ENCODE measurements at regions not wholly inside any gene's neighbourhood (a gene's known extent, or its start where the extent isn't known, plus 50 kb on each side); places are given as distances from the start of the nearest gene placed in this dataset.

DNA sequence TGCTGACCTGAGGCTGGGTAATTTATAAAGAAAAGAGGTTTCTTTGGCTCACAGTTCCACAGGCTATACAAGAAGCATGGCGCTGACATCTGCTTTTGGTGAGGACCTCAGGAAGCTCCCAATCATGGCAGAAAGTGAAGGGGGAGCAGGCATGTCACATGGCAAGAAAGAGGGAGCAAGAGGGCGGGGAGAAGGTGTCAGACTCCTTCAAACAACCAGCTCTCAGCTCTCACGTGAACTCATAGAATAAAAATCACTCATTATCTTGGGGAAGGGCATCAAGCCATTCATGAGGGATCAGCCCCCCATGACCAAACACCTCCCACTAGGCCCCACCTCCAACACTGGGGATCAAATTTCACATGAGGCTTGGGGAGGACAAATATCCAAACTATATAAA, 266.8 kb downstream of the RHOU start:
- no peaks in the 10 kb centered on the region for H3K27me3 ChIP-seq
- peaks cover 17% of the 10 kb centered on the region; the same call in 1 of the 2 replicates for H3K4me1 ChIP-seq
- no peak for DNase-seq
- no peaks in the 10 kb centered on the region for H3K9me3 ChIP-seq
- no peaks in the 10 kb centered on the region for H3K36me3 ChIP-seq
- H3K4me3 ChIP-seq (ENCODE audit: low read depth, low read length): no peak overlapping the region
- TF ChIP-seq, protein P1, sequence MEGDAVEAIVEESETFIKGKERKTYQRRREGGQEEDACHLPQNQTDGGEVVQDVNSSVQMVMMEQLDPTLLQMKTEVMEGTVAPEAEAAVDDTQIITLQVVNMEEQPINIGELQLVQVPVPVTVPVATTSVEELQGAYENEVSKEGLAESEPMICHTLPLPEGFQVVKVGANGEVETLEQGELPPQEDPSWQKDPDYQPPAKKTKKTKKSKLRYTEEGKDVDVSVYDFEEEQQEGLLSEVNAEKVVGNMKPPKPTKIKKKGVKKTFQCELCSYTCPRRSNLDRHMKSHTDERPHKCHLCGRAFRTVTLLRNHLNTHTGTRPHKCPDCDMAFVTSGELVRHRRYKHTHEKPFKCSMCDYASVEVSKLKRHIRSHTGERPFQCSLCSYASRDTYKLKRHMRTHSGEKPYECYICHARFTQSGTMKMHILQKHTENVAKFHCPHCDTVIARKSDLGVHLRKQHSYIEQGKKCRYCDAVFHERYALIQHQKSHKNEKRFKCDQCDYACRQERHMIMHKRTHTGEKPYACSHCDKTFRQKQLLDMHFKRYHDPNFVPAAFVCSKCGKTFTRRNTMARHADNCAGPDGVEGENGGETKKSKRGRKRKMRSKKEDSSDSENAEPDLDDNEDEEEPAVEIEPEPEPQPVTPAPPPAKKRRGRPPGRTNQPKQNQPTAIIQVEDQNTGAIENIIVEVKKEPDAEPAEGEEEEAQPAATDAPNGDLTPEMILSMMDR (IDR thresholded peaks at IDR 0.05; ENCODE audit: low read depth, low read length): no peak

DNA sequence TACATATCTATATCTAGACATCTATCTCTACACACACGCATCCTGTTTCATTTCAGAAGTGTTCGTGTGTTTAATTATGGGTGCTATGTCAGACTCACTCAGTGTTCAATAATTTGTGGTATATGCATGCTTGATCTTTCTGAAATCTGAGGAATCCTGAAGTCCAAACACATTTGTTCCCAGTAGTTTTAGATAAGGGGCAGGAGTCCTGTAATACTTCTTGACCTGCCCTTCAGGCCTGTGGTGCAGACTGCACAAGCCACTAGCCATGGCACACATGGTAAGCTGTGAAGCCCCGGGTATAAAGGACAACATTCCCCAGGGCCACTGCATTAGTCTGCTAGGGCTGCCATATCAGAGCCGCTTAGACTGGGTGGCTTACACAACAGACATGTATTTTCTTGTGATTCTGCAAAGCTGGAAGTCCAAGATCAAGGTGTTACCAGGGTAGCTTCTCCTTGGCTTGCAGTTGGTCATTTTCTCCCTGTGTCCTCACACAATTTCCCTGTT, 267.2 kb downstream of the RHOU start:
- H3K4me1 ChIP-seq: peaks cover 17% of the 10 kb centered on the region; the same call in 1 of the 2 replicates
- no peaks in the 10 kb centered on the region for H3K27me3 ChIP-seq
- DNase-seq: no peak
- H3K9me3 ChIP-seq: no peaks in the 10 kb centered on the region
- TF ChIP-seq, protein P1 (IDR thresholded peaks at IDR 0.05; ENCODE audit: low read depth, low read length): no peak
- no peak overlapping the region for H3K4me3 ChIP-seq (ENCODE audit: low read depth, low read length)
- no peaks in the 10 kb centered on the region for H3K36me3 ChIP-seq

DNA sequence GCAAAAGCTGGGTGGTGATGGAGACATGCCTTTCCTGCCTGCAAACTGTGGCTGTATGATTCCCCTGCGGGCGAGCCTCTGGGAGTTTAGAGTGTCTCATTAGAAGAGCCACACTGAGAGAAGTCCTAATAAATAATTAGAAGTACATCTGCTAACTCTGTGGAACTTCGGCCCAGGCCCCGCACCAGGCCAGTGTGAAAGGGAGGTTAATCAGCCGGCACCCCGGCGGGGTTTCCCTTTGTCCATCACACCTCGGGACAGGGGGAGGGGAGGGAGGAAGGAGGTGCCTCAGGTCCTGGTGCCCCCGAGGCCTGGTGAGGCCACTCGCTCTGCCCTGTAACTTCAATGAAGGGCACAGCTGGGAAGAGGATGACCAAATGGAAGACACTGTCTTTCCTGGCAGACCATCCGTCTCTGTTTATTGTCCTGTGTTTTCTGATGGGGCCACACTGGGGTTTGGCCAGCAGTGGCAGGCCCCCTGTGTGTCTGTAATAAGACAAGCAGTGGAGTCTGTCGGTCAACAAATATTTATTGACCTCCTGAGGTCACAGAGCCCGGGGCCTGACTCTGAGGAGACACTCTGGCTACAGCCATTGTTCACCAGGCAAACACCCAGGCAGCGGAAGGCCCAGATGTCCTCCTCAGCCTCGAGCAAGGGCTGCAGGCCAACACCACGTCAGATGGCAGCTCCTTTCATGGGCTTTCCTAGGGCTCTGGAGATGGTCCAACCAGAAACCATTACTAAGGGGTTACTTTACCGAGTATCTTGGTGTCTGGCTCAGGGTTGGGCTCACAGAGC, 267.5 kb upstream of the RAB4A start:
- Histone ChIP-seq H3K4me1 (peaks cover 17% of the 10 kb centered on the region; the same call in 1 of the 2 replicates), H3K4me3 (ENCODE audit: low read depth, low read length) (no peak overlapping the region), H3K27me3 (no peaks in the 10 kb centered on the region), H3K36me3 (no peaks in the 10 kb centered on the region), H3K9me3 (no peaks in the 10 kb centered on the region)
- DNase-seq: peak; percentile 58
- TF ChIP-seq, protein P1 (IDR thresholded peaks at IDR 0.05; ENCODE audit: low read depth, low read length): no peak

DNA sequence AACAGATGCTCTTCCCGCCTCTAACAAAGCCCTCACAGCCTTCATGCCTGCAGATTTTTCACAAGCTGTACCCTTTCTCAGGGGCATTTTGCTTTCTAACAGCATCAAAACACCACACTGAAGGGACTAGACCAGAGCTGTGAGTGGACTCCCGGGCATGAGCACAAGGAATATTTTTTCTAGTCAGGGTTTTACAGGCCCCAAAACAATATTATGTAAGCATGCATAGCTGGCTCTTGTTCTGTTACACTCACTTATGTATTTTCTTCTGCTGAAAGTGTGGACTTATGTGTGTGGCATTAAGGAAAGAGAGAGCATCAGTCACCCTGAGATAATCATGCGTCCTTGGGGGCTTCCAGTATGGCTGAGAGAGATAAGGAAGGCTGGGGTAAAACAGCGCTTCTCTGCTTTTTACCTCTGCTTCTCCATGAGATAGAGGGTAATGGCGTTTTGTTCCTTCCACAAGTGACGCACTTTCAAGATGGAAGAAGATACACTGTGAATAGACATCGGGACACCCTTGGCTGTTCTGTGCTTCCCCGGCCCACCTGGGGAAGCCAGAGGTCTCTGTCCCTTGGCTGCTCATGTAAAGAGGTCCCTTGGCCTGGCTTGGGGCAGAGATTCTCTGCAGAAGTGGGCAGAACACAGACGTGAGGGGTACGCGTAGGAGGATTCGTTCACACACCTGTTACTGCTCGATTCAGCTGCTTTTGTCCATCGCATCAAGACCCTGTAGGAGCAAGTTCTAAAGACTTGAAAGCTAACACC, 266.7 kb upstream of the RAB4A start:
- Histone ChIP-seq H3K36me3 (no peaks in the 10 kb centered on the region), H3K4me1 (peaks cover 17% of the 10 kb centered on the region; the same call in 1 of the 2 replicates), H3K9me3 (no peaks in the 10 kb centered on the region), H3K4me3 (ENCODE audit: low read depth, low read length) (no peak overlapping the region), H3K27me3 (no peaks in the 10 kb centered on the region)
- TF ChIP-seq, protein P1 (IDR thresholded peaks at IDR 0.05; ENCODE audit: low read depth, low read length): no peak
- no peak for DNase-seq

DNA sequence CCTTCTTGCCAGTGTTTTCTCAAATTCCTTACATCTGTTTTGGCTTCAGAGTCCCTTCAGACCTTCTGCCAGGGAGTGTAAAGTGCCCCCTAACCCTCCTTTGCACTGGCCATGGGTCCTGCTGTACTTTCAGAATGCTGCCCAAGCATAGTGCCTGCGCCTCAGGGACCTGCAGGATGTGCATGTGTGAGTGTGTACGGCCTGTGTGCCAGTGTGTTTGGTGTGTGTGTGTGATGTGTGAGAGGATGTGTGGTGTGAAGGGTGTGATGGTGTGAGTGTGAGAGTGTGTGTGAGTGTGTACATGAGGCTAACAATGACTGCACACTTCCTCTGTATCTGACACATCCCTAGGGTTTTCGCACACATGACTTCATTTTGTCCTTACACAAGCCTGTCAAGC, 265.8 kb upstream of the RAB4A start:
- Histone ChIP-seq H3K9me3 (no peaks in the 10 kb centered on the region), H3K36me3 (no peaks in the 10 kb centered on the region), H3K4me1 (peaks cover 17% of the 10 kb centered on the region; the same call in 1 of the 2 replicates), H3K27me3 (no peaks in the 10 kb centered on the region), H3K4me3 (ENCODE audit: low read depth, low read length) (no peak overlapping the region)
- TF ChIP-seq, protein P1 (IDR thresholded peaks at IDR 0.05; ENCODE audit: low read depth, low read length): no peak
- DNase-seq: no peak

Measured in BE2C (cell line).